Type B pancreatic cell (in vitro differentiated cells): ENCODE measurements at regions not wholly inside any gene's neighbourhood (a gene's known extent, or its start where the extent isn't known, plus 50 kb on each side); places are given as distances from the start of the nearest gene placed in this dataset.

Source experiments
- DNase-seq: peaks from one replicate; pipeline ENCODE4 v3.0.0; 2021; ENCODE audit warnings: mixed read lengths; ENCODE audit not compliant: unreplicated experiment; ENCODE audit errors: extremely low spot score
- H3K27ac Mint-ChIP-seq: 2 replicates; pipeline ENCODE4 v1.8.0; 2021; ENCODE audit warnings: mild to moderate bottlenecking, mixed read lengths
- H3K27me3 Mint-ChIP-seq: 2 replicates; pipeline ENCODE4 v1.8.0; 2021; ENCODE audit warnings: mixed read lengths
- H3K36me3 Mint-ChIP-seq: 2 replicates; pipeline ENCODE4 v1.8.0; 2021; ENCODE audit warnings: mixed read lengths
- H3K4me1 Mint-ChIP-seq: one replicate; pipeline ENCODE4 v1.8.0; 2021; ENCODE audit warnings: mixed read lengths; ENCODE audit not compliant: unreplicated experiment
- H3K4me3 Mint-ChIP-seq: 2 replicates; pipeline ENCODE4 v1.8.0; 2021; ENCODE audit warnings: mild to moderate bottlenecking, mixed read lengths
- H3K9me3 Mint-ChIP-seq: 2 replicates; pipeline ENCODE4 v1.8.0; 2021; ENCODE audit warnings: mixed read lengths
- TF ChIP-seq, protein P1 (sequence below): fragments of 200-600 bp; sonication (generic); conservative IDR thresholded peaks from 2 replicates; pipeline ENCODE4 v1.5.0; 2021; ENCODE audit warnings: antibody characterized with exemption, mild to moderate bottlenecking

DNA sequence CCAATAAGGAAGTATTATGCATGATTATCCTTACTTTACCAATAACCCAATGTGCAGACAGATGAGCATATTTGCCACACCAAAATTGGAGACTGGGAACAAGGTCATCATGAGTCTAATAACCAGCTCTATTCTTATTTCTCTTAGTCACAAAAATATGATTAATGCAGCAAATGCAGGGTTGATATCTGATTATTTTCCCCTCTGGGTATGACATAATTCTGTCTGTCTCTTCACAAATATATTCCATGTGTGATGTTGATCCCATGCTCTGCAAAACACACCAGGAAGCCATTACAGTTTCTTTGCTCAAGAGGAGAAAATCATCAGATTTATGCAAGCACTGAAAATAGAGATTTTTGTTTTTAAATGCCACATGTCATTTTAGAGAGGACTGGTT, 196.5 kb upstream of the DGKB start:
- no peaks in the 10 kb centered on the region for H3K27me3 Mint-ChIP-seq
- no peaks in the 10 kb centered on the region for H3K9me3 Mint-ChIP-seq
- H3K36me3 Mint-ChIP-seq, result no peaks in the 10 kb centered on the region
- TF ChIP-seq, protein P1, sequence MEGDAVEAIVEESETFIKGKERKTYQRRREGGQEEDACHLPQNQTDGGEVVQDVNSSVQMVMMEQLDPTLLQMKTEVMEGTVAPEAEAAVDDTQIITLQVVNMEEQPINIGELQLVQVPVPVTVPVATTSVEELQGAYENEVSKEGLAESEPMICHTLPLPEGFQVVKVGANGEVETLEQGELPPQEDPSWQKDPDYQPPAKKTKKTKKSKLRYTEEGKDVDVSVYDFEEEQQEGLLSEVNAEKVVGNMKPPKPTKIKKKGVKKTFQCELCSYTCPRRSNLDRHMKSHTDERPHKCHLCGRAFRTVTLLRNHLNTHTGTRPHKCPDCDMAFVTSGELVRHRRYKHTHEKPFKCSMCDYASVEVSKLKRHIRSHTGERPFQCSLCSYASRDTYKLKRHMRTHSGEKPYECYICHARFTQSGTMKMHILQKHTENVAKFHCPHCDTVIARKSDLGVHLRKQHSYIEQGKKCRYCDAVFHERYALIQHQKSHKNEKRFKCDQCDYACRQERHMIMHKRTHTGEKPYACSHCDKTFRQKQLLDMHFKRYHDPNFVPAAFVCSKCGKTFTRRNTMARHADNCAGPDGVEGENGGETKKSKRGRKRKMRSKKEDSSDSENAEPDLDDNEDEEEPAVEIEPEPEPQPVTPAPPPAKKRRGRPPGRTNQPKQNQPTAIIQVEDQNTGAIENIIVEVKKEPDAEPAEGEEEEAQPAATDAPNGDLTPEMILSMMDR, result no peak
- H3K4me3 Mint-ChIP-seq, result no peak overlapping the region
- DNase-seq, result no peak
- no peaks in the 10 kb centered on the region for H3K4me1 Mint-ChIP-seq
- H3K27ac Mint-ChIP-seq, result no peak overlapping the region

DNA sequence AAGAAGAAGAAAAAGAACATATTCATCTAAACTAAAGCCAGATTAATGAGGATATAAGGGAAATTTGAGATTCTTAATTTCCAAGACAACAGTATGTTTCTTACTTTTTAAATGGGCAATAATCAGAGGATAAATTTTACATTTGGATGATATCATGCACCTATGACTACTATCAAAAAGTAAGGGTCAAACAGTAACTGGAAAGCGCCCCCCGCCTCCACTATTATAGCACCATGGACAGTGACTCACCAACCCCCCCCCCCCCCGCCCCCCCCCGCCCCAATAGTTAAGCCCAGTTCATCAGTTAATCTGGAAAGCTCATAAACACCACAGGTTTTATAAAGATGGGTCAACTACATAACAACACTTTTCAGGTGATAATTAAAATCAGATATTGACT, 194.3 kb upstream of the DGKB start:
- Mint-ChIP-seq H3K27me3 (no peaks in the 10 kb centered on the region), H3K4me1 (no peaks in the 10 kb centered on the region)

DNA sequence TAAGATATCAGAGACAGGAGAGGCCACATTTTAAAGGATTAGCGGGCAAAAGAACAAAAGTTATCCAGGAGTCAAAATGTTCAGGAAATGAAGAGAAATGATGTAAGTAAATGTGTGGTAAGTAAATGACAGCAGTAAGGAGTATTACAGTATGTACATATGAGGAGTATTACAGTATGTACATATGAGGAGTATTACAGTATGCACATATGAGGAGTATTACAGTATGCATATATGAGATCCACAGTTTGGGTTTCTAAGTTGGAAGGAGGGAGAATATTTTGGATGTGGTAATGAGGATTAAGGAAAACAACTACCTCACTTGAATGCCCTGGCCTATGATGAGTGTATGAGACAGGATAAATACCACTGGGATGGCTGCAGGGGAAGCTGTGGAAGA, 192.4 kb upstream of the DGKB start:
- Mint-ChIP-seq H3K4me1 (no peaks in the 10 kb centered on the region), H3K27ac (no peak overlapping the region), H3K27me3 (no peaks in the 10 kb centered on the region), H3K9me3 (no peaks in the 10 kb centered on the region), H3K4me3 (no peak overlapping the region), H3K36me3 (no peaks in the 10 kb centered on the region)
- no peak for DNase-seq
- TF ChIP-seq, protein P1, result no peak

More for the DNA sequence above, 194.3 kb upstream of the DGKB start:
- TF ChIP-seq, protein P1, result no peak
- H3K9me3 Mint-ChIP-seq, result no peaks in the 10 kb centered on the region
- no peaks in the 10 kb centered on the region for H3K36me3 Mint-ChIP-seq
- DNase-seq, result no peak
- no peak overlapping the region for H3K27ac Mint-ChIP-seq
- H3K4me3 Mint-ChIP-seq, result no peak overlapping the region

DNA sequence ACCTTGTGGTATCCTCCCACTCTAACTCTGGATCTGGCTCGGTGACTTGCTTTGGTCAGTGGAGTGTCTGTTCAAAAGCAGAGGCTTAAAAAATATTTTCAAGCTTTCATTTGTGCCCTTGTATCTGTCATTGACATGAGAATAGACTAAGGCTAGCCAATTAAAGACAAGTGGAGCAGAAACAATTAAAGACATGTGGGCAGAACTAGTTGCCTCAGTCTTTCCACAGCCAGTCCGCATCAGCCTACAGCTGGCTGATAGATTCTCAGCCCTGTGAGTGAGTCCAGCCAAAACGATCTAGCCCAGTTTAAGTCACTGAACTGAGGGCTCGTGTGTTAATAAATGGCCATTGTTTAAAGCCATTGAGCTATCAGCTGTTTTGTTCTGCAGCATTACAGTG, 185.2 kb upstream of the DGKB start:
- no peak for DNase-seq
- no peaks in the 10 kb centered on the region for H3K27me3 Mint-ChIP-seq

DNA sequence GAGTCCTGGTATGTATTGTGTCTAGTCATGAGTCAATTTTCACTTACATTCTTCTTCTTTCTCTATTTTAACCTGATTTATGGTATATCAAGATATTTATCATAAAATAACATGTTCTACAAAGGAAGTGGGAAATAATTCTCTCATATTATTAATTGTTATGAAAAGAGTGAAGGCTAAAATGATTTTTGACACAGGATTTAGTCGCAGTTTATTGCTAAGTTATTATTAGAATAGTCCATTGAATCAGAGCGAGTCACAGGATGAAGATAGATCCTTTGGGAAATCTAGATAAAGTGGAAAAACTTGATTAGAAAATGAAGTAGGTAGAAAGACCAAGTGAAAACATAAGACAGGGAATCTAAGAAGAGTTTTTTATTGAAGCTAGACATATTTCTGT, 184.3 kb upstream of the DGKB start:
- Mint-ChIP-seq H3K27ac (no peak overlapping the region), H3K36me3 (no peaks in the 10 kb centered on the region), H3K9me3 (no peaks in the 10 kb centered on the region), H3K4me3 (no peak overlapping the region), H3K4me1 (peaks cover 5% of the 10 kb centered on the region), H3K27me3 (no peaks in the 10 kb centered on the region)
- DNase-seq, result no peak
- TF ChIP-seq, protein P1, result no peak

More for the DNA sequence above, 185.2 kb upstream of the DGKB start:
- TF ChIP-seq, protein P1, result no peak
- Mint-ChIP-seq H3K4me1 (peaks cover 5% of the 10 kb centered on the region), H3K4me3 (no peak overlapping the region), H3K27ac (no peak overlapping the region), H3K36me3 (no peaks in the 10 kb centered on the region), H3K9me3 (no peaks in the 10 kb centered on the region)

DNA sequence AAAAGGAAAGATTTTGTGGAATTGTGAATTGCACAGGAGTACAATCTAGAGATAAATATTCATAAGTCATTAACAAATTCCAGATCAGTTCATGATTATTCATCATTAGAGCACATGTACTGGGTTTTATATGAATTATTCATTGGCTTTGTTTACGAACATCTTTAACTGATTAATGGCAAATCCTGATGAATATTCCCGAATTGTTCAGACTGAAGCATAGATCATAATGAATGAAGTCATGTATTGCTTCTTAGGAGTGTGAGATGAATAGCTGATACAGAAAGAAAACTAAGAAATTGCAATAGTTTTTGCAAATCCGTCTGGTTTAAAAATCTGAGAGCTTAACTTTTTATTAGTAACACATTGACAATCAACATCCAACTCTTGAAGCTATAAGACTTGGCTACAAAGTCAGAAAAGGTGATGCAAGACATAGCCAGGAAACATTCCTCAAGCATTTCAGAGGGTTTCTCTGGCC, 183.6 kb upstream of the DGKB start:
- H3K27me3 Mint-ChIP-seq, result no peaks in the 10 kb centered on the region

More for the DNA sequence above, 183.6 kb upstream of the DGKB start:
- Mint-ChIP-seq H3K36me3 (no peaks in the 10 kb centered on the region), H3K9me3 (no peaks in the 10 kb centered on the region), H3K4me1 (peaks cover 5% of the 10 kb centered on the region), H3K27ac (no peak overlapping the region), H3K4me3 (no peak overlapping the region)
- no peak for DNase-seq
- TF ChIP-seq, protein P1, result no peak
